ENCODE measurements at regions not wholly inside any gene's neighbourhood (a gene's known extent, or its start where the extent isn't known, plus 50 kb on each side); places are given as distances from the start of the nearest gene placed in this dataset.

DNA sequence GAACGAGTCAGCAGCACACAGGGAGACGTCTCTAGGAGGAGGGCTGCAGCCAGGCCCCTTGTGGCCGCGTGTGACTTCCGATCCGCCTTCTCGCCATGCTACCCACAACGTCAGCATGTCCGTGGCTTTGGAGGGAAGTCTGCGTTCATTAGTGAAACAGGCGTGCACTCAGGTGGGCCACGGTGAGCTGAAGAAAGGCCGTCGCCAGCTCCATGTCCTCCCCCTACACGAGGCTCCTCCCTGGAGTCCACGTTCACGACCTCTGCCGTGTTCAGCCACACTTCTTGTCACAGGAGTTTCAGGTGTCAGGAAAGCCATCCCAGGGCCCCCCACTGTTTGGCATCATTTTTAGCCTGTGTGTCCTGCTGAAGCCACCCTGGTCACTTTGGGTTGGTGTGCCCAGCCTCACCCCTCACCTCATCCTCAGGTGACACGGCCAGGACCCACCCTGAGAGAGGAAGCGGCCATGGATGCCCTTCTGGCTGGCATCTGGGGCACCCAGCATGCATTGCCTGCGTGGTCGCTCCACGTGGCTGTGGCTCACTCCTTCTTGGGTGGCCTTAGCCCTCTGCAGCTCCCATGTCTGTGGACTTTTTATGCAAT is 310.6 kb upstream of the SHH start:
- no peak for TF ChIP-seq CTCF (conservative IDR thresholded peaks at IDR 0.05; ENCODE audit: low read depth, low read length)
- no peak for TF ChIP-seq POLR2A (IDR thresholded peaks at IDR 0.05; ENCODE audit: low read depth, low read length)
- TF ChIP-seq, protein P1, sequence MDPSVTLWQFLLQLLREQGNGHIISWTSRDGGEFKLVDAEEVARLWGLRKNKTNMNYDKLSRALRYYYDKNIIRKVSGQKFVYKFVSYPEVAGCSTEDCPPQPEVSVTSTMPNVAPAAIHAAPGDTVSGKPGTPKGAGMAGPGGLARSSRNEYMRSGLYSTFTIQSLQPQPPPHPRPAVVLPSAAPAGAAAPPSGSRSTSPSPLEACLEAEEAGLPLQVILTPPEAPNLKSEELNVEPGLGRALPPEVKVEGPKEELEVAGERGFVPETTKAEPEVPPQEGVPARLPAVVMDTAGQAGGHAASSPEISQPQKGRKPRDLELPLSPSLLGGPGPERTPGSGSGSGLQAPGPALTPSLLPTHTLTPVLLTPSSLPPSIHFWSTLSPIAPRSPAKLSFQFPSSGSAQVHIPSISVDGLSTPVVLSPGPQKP (IDR thresholded peaks at IDR 0.05; ENCODE audit: borderline replicate concordance, low read depth, low read length), result no peak
